RWPE1 (cell line): ENCODE measurements at regions not wholly inside any gene's neighbourhood (a gene's known extent, or its start where the extent isn't known, plus 50 kb on each side); places are given as distances from the start of the nearest gene placed in this dataset.
"Not testable (repeated sequence)": the region's sequence is repeated elsewhere in the genome, so short reads cannot be mapped to it uniquely, and the experiment has no call there.

ENCODE experiments used
- CTCF ChIA-PET: fragments of 350-600 bp; sonication (Branson Sonifier 250); formaldehyde crosslinking; extraction: SDS; loops from one replicate; lab custom pipeline; 2021; lab: Yijun Ruan, JAX
- POLR2A ChIA-PET: fragments of 400-600 bp; formaldehyde crosslinking; extraction: SDS; loops from one replicate; lab custom pipeline; 2020; ENCODE audit warnings: antibody characterized with exemption; ENCODE audit not compliant: low non-redundant PET; lab: Yijun Ruan, JAX
- DNase-seq: peaks from one replicate; pipeline ENCODE4 v3.0.0; 2012; ENCODE audit warnings: low spot score
- H3K27ac ChIP-seq: fragments of 450-650 bp; 2 replicates; pipeline ENCODE4 v1.5.1; 2017
- TF ChIP-seq, protein P1 (sequence below): fragments of 450-650 bp; conservative IDR thresholded peaks from 2 replicates; pipeline ENCODE4 v1.5.1; 2017; ENCODE audit warnings: low read depth, mild to moderate bottlenecking

DNA sequence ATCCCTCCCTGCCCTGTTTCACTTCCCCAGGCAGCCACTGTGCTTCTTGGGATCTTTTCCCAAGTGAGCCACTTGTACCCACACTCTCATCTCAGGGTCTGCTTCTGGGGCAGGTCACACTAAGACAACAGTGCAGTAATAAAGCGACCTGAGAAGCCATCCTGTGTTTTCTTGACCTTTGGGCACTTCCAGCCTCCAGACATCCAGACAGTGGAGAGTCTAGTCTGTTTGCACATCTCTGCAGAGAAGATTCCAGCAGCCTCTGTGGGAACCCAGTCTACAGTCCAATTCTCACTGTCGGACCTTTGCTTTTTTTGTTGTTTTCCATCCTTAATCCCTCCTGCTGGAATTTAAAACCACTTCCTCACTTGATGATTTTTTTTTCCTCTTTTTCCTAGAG lies 50.3 kb upstream of the ATP6AP2 start:
- ChIA-PET CTCF (interaction anchor here (1.0 kb wide), 1 partner anchor 14 kb away, joined by 3 read pairs; no protein-coding TSS in a partner anchor), POLR2A (no interaction called here)
- no peak overlapping the region for H3K27ac ChIP-seq
- DNase-seq, result no peak
- TF ChIP-seq, protein P1, sequence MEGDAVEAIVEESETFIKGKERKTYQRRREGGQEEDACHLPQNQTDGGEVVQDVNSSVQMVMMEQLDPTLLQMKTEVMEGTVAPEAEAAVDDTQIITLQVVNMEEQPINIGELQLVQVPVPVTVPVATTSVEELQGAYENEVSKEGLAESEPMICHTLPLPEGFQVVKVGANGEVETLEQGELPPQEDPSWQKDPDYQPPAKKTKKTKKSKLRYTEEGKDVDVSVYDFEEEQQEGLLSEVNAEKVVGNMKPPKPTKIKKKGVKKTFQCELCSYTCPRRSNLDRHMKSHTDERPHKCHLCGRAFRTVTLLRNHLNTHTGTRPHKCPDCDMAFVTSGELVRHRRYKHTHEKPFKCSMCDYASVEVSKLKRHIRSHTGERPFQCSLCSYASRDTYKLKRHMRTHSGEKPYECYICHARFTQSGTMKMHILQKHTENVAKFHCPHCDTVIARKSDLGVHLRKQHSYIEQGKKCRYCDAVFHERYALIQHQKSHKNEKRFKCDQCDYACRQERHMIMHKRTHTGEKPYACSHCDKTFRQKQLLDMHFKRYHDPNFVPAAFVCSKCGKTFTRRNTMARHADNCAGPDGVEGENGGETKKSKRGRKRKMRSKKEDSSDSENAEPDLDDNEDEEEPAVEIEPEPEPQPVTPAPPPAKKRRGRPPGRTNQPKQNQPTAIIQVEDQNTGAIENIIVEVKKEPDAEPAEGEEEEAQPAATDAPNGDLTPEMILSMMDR, result no peak

GRCh38 chrX:40527543-40527942 lies 53.2 kb upstream of the ATP6AP2 start:
- CTCF ChIA-PET, result no interaction called here
- no peak overlapping the region for H3K27ac ChIP-seq
- POLR2A ChIA-PET, result no interaction called here
- TF ChIP-seq, protein P1, result no peak
- no peak for DNase-seq

- no peak for DNase-seq
- H3K27ac ChIP-seq, result no peak overlapping the region
- CTCF ChIA-PET, result no interaction called here
- POLR2A ChIA-PET, result no interaction called here
- TF ChIP-seq, protein P1, result no peak
Measured at GRCh38 chrX:40526412-40526811, 54.4 kb upstream of the ATP6AP2 start.

- CTCF ChIA-PET, H3K27ac ChIP-seq, POLR2A ChIA-PET: not testable (repeated sequence)
Measured at GRCh38 chrX:40525901-40526300, 54.9 kb upstream of the ATP6AP2 start.

GRCh38 chrX:40524423-40524822 lies 56.3 kb upstream of the ATP6AP2 start:
- ChIA-PET CTCF (interaction anchor here (0.6 kb wide), 1 partner anchor 18 kb away, joined by 3 read pairs; no protein-coding TSS in a partner anchor), POLR2A (no interaction called here)
- H3K27ac ChIP-seq, result no peak overlapping the region
- TF ChIP-seq, protein P1, result no peak
- DNase-seq, result no peak

More at GRCh38 chrX:40525901-40526300, 54.9 kb upstream of the ATP6AP2 start:
- DNase-seq, result not testable (repeated sequence)

DNA sequence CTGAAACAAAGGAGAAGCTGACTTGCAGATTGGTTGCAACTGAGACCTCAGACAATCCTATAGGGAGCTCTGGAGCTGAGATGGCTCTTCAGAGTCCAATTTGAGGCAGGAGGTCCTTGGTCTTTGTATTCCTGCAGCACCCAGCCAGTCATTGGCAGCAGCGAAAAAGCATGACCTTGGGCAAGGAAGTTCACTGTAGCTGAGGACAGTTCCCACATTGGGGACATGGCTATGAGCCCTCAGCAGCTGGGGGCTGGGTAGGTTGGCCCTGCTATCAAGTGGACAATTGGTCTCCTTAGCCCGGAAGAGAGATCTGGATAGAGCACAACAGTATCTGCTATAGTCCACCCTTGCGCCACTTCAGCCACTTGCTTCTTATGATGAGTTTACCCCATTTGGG lies 56.9 kb upstream of the ATP6AP2 start:
- ChIA-PET POLR2A (no interaction called here), CTCF (interaction anchor here (0.6 kb wide), 1 partner anchor 19 kb away, joined by 3 read pairs; no protein-coding TSS in a partner anchor)
- no peak overlapping the region for H3K27ac ChIP-seq
- TF ChIP-seq, protein P1, result no peak
- DNase-seq, result no peak

DNA sequence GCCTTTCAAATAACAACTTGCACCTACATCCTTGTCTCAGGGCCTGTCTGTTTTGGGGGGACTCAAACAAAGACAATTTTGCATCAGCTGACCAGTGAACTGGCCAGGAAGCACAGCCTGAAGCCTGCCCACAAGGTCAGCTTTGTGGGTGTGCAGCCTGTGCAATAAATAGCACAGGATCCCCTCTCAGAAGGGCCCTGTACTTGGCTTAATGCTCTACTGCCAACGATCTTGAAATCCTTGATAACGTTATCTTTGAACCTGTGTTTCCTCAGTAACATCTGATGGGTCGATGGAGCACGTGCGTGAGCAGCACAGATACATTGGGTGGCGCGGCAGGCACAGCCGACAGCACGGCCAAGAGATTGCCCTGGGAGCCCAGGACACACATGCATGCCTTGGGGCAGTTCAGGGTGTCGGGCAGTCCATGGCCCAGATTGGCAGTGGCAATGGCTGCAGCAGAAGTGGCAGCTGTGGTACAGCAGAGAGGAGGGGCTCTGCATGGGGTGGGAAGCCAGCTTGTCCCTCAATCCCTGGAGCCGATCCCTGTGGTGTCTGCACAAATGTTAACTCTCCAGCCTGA lies 58.8 kb upstream of the ATP6AP2 start:
- no peak overlapping the region for H3K27ac ChIP-seq
- TF ChIP-seq, protein P1, result no peak
- ChIA-PET POLR2A (no interaction called here), CTCF (no interaction called here)
- DNase-seq, result no peak
